A204.1 (cell line): ENCODE measurements at regions not wholly inside any gene's neighbourhood (a gene's known extent, or its start where the extent isn't known, plus 50 kb on each side); places are given as distances from the start of the nearest gene placed in this dataset.

ENCODE experiments used
- FAIRE-seq: peaks from 2 replicates; lab custom pipeline; 2012; peaks lifted over from hg19 to GRCh38; lab: Jason Lieb, UNC

- FAIRE-seq = no peak
Observed at GRCh38 chr5:8241076-8241475, 372.1 kb downstream of the MTRR start.

- FAIRE-seq = no peak
Observed at GRCh38 chr5:8241558-8241957, 372.6 kb downstream of the MTRR start.

GRCh38 chr5:8247049-8247899 is 378.3 kb downstream of the MTRR start:
- no peak for FAIRE-seq

- no peak for FAIRE-seq
Observed at GRCh38 chr5:8253376-8253775, 384.4 kb downstream of the MTRR start.

GRCh38 chr5:8254674-8255073 is 385.7 kb downstream of the MTRR start:
- no peak for FAIRE-seq

GRCh38 chr5:8258801-8259200 is 389.9 kb downstream of the MTRR start:
- no peak for FAIRE-seq

GRCh38 chr5:8270246-8270645 is 401.3 kb downstream of the MTRR start:
- no peak for FAIRE-seq

- FAIRE-seq = no peak
Observed at GRCh38 chr5:8280711-8281363, 411.9 kb downstream of the MTRR start.

- no peak for FAIRE-seq
Observed at GRCh38 chr5:8288334-8288733, 419.4 kb downstream of the MTRR start.

- FAIRE-seq = no peak
Observed at GRCh38 chr5:8288897-8289516, 420.1 kb downstream of the MTRR start.

GRCh38 chr5:8289779-8290178 is 420.8 kb downstream of the MTRR start:
- FAIRE-seq = no peak

- no peak for FAIRE-seq
Observed at GRCh38 chr5:8290721-8291120, 421.8 kb downstream of the MTRR start.

GRCh38 chr5:8291641-8292040 is 422.7 kb downstream of the MTRR start:
- no peak for FAIRE-seq

GRCh38 chr5:8295141-8295540 is 426.2 kb downstream of the MTRR start:
- FAIRE-seq = no peak

- no peak for FAIRE-seq
Observed at GRCh38 chr5:8299716-8300115, 430.8 kb downstream of the MTRR start.

GRCh38 chr5:8304341-8304740 is 435.4 kb downstream of the MTRR start:
- no peak for FAIRE-seq

GRCh38 chr5:8306288-8306896 is 437.4 kb downstream of the MTRR start:
- no peak for FAIRE-seq

- FAIRE-seq = no peak
Observed at GRCh38 chr5:8314965-8315364, 446.0 kb downstream of the MTRR start.

- FAIRE-seq = no peak
Observed at GRCh38 chr5:8316608-8317280, 447.8 kb downstream of the MTRR start.

- FAIRE-seq = no peak
Observed at GRCh38 chr5:8317335-8317734, 448.4 kb downstream of the MTRR start.

- no peak for FAIRE-seq
Observed at GRCh38 chr5:8320244-8320643, 451.3 kb downstream of the MTRR start.

GRCh38 chr5:8321272-8321671 is 452.3 kb downstream of the MTRR start:
- no peak for FAIRE-seq
